Embryonic facial prominence (tissue), 1 donor: ENCODE measurements at regions not wholly inside any gene's neighbourhood (a gene's known extent, or its start where the extent isn't known, plus 50 kb on each side); places are given as distances from the start of the nearest gene placed in this dataset.

Source experiments
- DNase-seq: peaks from one replicate; pipeline ENCODE4 v3.0.0-alpha.2; 2016; ENCODE audit errors: extremely low spot score

GRCh38 chrX:11056322-11057176, 54.6 kb upstream of the HCCS start:
- DNase-seq = no peak

- no peak for DNase-seq
Measured at GRCh38 chrX:11059933-11060332, 51.2 kb upstream of the HCCS start.
